NCI-H187 (cell line): ENCODE measurements at regions not wholly inside any gene's neighbourhood (a gene's known extent, or its start where the extent isn't known, plus 50 kb on each side); places are given as distances from the start of the nearest gene placed in this dataset.
"Not testable (repeated sequence)": the region's sequence is repeated elsewhere in the genome, so short reads cannot be mapped to it uniquely, and the experiment has no call there.

ENCODE experiments used
- DNase-seq, 2 experiments: peaks; one replicate each; lab custom pipeline; 2025; lab: John Stamatoyannopoulos, UW

- no peak for DNase-seq
Observed at GRCh38 chr9:22650946-22651345, 204.3 kb downstream of the DMRTA1 start.

GRCh38 chr9:22654833-22655232 lies 208.2 kb downstream of the DMRTA1 start:
- DNase-seq: no peak

GRCh38 chr9:22657713-22658112 lies 211.1 kb downstream of the DMRTA1 start:
- no peak for DNase-seq

GRCh38 chr9:22658484-22658883 lies 211.9 kb downstream of the DMRTA1 start:
- not testable (repeated sequence) for DNase-seq

GRCh38 chr9:22682536-22682935 lies 235.9 kb downstream of the DMRTA1 start:
- DNase-seq: peak; percentile 7 to 47

- peak in 1 of 2 experiments; percentile 47 for DNase-seq
Observed at GRCh38 chr9:22682961-22683699, 236.5 kb downstream of the DMRTA1 start.

GRCh38 chr9:22683700-22684075 lies 237.1 kb downstream of the DMRTA1 start:
- no peak for DNase-seq

GRCh38 chr9:22693156-22693555 lies 246.5 kb downstream of the DMRTA1 start:
- DNase-seq: no peak

GRCh38 chr9:22700171-22700570 lies 253.5 kb downstream of the DMRTA1 start:
- no peak for DNase-seq

- no peak for DNase-seq
Observed at GRCh38 chr9:22718653-22719052, 272.0 kb downstream of the DMRTA1 start.

GRCh38 chr9:22722492-22722891 lies 275.9 kb downstream of the DMRTA1 start:
- no peak for DNase-seq

GRCh38 chr9:22731786-22732185 lies 285.2 kb downstream of the DMRTA1 start:
- no peak for DNase-seq

- no peak for DNase-seq
Observed at GRCh38 chr9:22739712-22740111, 293.1 kb downstream of the DMRTA1 start.

- DNase-seq: no peak
Observed at GRCh38 chr9:22740781-22741180, 294.2 kb downstream of the DMRTA1 start.

- DNase-seq: no peak
Observed at GRCh38 chr9:22742401-22742800, 295.8 kb downstream of the DMRTA1 start.

GRCh38 chr9:22773501-22774220 lies 327.0 kb downstream of the DMRTA1 start:
- DNase-seq: no peak

- DNase-seq: no peak
Observed at GRCh38 chr9:22790329-22790728, 343.7 kb downstream of the DMRTA1 start.

GRCh38 chr9:22808876-22809275 lies 362.3 kb downstream of the DMRTA1 start:
- no peak for DNase-seq

- no peak for DNase-seq
Observed at GRCh38 chr9:22809371-22809770, 362.7 kb downstream of the DMRTA1 start.

GRCh38 chr9:22813529-22813928 lies 366.9 kb downstream of the DMRTA1 start:
- DNase-seq: no peak

- DNase-seq: no peak
Observed at GRCh38 chr9:22815246-22815645, 368.6 kb downstream of the DMRTA1 start.

- DNase-seq: no peak
Observed at GRCh38 chr9:22817181-22817580, 370.6 kb downstream of the DMRTA1 start.

- no peak for DNase-seq
Observed at GRCh38 chr9:22829236-22829635, 382.6 kb downstream of the DMRTA1 start.

- no peak for DNase-seq
Observed at GRCh38 chr9:22838266-22838665, 391.6 kb downstream of the DMRTA1 start.
